Osteoblast (primary cell): ENCODE measurements at regions not wholly inside any gene's neighbourhood (a gene's known extent, or its start where the extent isn't known, plus 50 kb on each side); places are given as distances from the start of the nearest gene placed in this dataset.

Experiments used
- DNase-seq: peaks from one replicate; pipeline ENCODE4 v3.0.0; 2011; ENCODE audit warnings: low spot score, mixed read lengths; ENCODE audit not compliant: insufficient read length; ENCODE audit errors: missing footprints
- H2AFZ ChIP-seq: 2 replicates; pipeline ENCODE4 v1.6.0; 2011; ENCODE audit warnings: mild to moderate bottlenecking, low read length
- H3K27ac ChIP-seq: 2 replicates; pipeline ENCODE4 v1.5.1; 2011; ENCODE audit warnings: mild to moderate bottlenecking, low read depth, low read length, moderate library complexity
- H3K27me3 ChIP-seq: 2 replicates; pipeline ENCODE4 v1.6.0; 2012; ENCODE audit warnings: mild to moderate bottlenecking, control low read depth, inconsistent platforms, low read length, moderate library complexity; ENCODE audit not compliant: insufficient read depth
- H3K36me3 ChIP-seq: 2 replicates; pipeline ENCODE4 v1.5.1; 2011; ENCODE audit warnings: mild to moderate bottlenecking, low read length, control low read depth, moderate library complexity; ENCODE audit not compliant: insufficient read depth
- H3K4me1 ChIP-seq: 2 replicates; pipeline ENCODE4 v1.5.1; 2011; ENCODE audit warnings: mild to moderate bottlenecking, low read length, control low read depth, moderate library complexity; ENCODE audit not compliant: insufficient read depth
- H3K4me2 ChIP-seq: 2 replicates; pipeline ENCODE4 v1.6.0; 2011; ENCODE audit warnings: mild to moderate bottlenecking, low read length; ENCODE audit not compliant: insufficient read depth
- H3K4me3 ChIP-seq: fragments of 200-600 bp; sonication (generic); 3 replicates; pipeline ENCODE4 v1.5.1; 2012; ENCODE audit warnings: mild to moderate bottlenecking, low read length, inconsistent platforms; ENCODE audit not compliant: insufficient read depth
- H3K79me2 ChIP-seq: 2 replicates; pipeline ENCODE4 v1.6.0; 2012; ENCODE audit warnings: mild to moderate bottlenecking, low read length, control low read depth, inconsistent platforms; ENCODE audit not compliant: insufficient read depth
- H3K9me3 ChIP-seq: 2 replicates; pipeline ENCODE4 v1.5.1; 2011; ENCODE audit warnings: low read depth, low read length, control low read depth
- H4K20me1 ChIP-seq: 2 replicates; pipeline ENCODE4 v1.6.0; 2012; ENCODE audit warnings: mild to moderate bottlenecking, low read length, control low read depth; ENCODE audit not compliant: insufficient read depth
- CTCF ChIP-seq: IDR thresholded peaks from 2 replicates; pipeline ENCODE4 v1.5.1; 2011; ENCODE audit warnings: mild to moderate bottlenecking, low read depth, low read length, moderate library complexity; ENCODE audit errors: extremely low read depth

GRCh38 chr3:10600296-10600714, 94.9 kb upstream of the ATP2B2 start:
- Histone ChIP-seq H4K20me1 (no peaks in the 10 kb centered on the region), H3K27me3 (peaks cover 16% of the 10 kb centered on the region), H3K4me2 (no peak overlapping the region), H3K36me3 (no peaks in the 10 kb centered on the region), H3K27ac (no peak overlapping the region), H2AFZ (no peak overlapping the region), H3K9me3 (no peaks in the 10 kb centered on the region), H3K79me2 (no peaks in the 10 kb centered on the region), H3K4me1 (peaks cover 9% of the 10 kb centered on the region), H3K4me3 (no peak overlapping the region)
- TF ChIP-seq CTCF: no peak
- DNase-seq: no peak

GRCh38 chr3:10600726-10601125, 95.3 kb upstream of the ATP2B2 start:
- Histone ChIP-seq H3K27me3 (peaks cover 16% of the 10 kb centered on the region), H3K79me2 (no peaks in the 10 kb centered on the region), H3K27ac (no peak overlapping the region), H3K9me3 (no peaks in the 10 kb centered on the region), H3K4me2 (no peak overlapping the region), H3K4me1 (peaks cover 9% of the 10 kb centered on the region), H2AFZ (no peak overlapping the region), H4K20me1 (no peaks in the 10 kb centered on the region), H3K4me3 (no peak overlapping the region), H3K36me3 (no peaks in the 10 kb centered on the region)
- DNase-seq: no peak
- no peak for TF ChIP-seq CTCF

GRCh38 chr3:10601151-10601856, 95.9 kb upstream of the ATP2B2 start:
- H3K27ac ChIP-seq: no peak overlapping the region
- H3K4me1 ChIP-seq: peaks cover 9% of the 10 kb centered on the region
- no peak overlapping the region for H3K4me3 ChIP-seq
- no peak for TF ChIP-seq CTCF
- H2AFZ ChIP-seq: no peak overlapping the region
- no peaks in the 10 kb centered on the region for H3K9me3 ChIP-seq
- H3K36me3 ChIP-seq: no peaks in the 10 kb centered on the region
- H3K27me3 ChIP-seq: peaks cover 21% of the 10 kb centered on the region
- peak; percentile 92 for DNase-seq
- no peaks in the 10 kb centered on the region for H4K20me1 ChIP-seq
- no peaks in the 10 kb centered on the region for H3K79me2 ChIP-seq
- no peak overlapping the region for H3K4me2 ChIP-seq

GRCh38 chr3:10601857-10602230, 96.5 kb upstream of the ATP2B2 start:
- Histone ChIP-seq H3K9me3 (no peaks in the 10 kb centered on the region), H2AFZ (no peak overlapping the region), H4K20me1 (no peaks in the 10 kb centered on the region), H3K36me3 (no peaks in the 10 kb centered on the region), H3K4me3 (no peak overlapping the region), H3K79me2 (no peaks in the 10 kb centered on the region), H3K4me2 (no peak overlapping the region), H3K27ac (no peak overlapping the region), H3K27me3 (peaks cover 21% of the 10 kb centered on the region), H3K4me1 (peaks cover 9% of the 10 kb centered on the region)
- no peak for DNase-seq
- TF ChIP-seq CTCF: no peak
